Activated naive CD8-positive, alpha-beta T cell treated with anti-CD3 and anti-CD28 coated beads, Interleukin-2, amount 50 U/mL, for 24 hours (primary cell): ENCODE measurements at regions not wholly inside any gene's neighbourhood (a gene's known extent, or its start where the extent isn't known, plus 50 kb on each side); places are given as distances from the start of the nearest gene placed in this dataset.
"Not testable (repeated sequence)": the region's sequence is repeated elsewhere in the genome, so short reads cannot be mapped to it uniquely, and the experiment has no call there.

ENCODE experiments used
- ATAC-seq: fragments of 150-1000 bp; cut with Tn5 transposase; one replicate; pipeline ENCODE4 v1.10.0; 2021
- DNase-seq: peaks from one replicate; pipeline ENCODE4 v3.0.0; 2021
- H3K27ac Mint-ChIP-seq: one replicate; pipeline ENCODE4 v1.8.0; 2021; ENCODE audit warnings: mild to moderate bottlenecking, mixed read lengths
- H3K27me3 Mint-ChIP-seq: one replicate; pipeline ENCODE4 v1.8.0; 2021; ENCODE audit warnings: mixed read lengths
- H3K36me3 Mint-ChIP-seq: one replicate; pipeline ENCODE4 v1.8.0; 2021; ENCODE audit warnings: low read depth, mixed read lengths
- H3K4me1 Mint-ChIP-seq: one replicate; pipeline ENCODE4 v1.8.0; 2021; ENCODE audit warnings: mixed read lengths
- H3K4me3 Mint-ChIP-seq: one replicate; pipeline ENCODE4 v1.8.0; 2021; ENCODE audit warnings: mild to moderate bottlenecking, moderate library complexity, mixed read lengths
- H3K9me3 Mint-ChIP-seq: one replicate; pipeline ENCODE4 v1.8.0; 2021; ENCODE audit warnings: mixed read lengths

- Mint-ChIP-seq H3K4me1 (peaks cover 18% of the 10 kb centered on the region), H3K36me3 (peaks cover 11% of the 10 kb centered on the region), H3K9me3 (peaks cover 18% of the 10 kb centered on the region)
- DNase-seq, H3K27me3 Mint-ChIP-seq, ATAC-seq, H3K4me3 Mint-ChIP-seq, H3K27ac Mint-ChIP-seq: not testable (repeated sequence)
Observed at GRCh38 chr22:38375784-38376183, 58.6 kb upstream of the CSNK1E start.

GRCh38 chr22:38375005-38375404 lies 57.8 kb upstream of the CSNK1E start:
- DNase-seq, H3K4me3 Mint-ChIP-seq, H3K27me3 Mint-ChIP-seq, ATAC-seq, H3K27ac Mint-ChIP-seq: not testable (repeated sequence)
- peaks cover 18% of the 10 kb centered on the region for H3K9me3 Mint-ChIP-seq
- H3K36me3 Mint-ChIP-seq: peaks cover 11% of the 10 kb centered on the region
- peaks cover 18% of the 10 kb centered on the region for H3K4me1 Mint-ChIP-seq

GRCh38 chr22:38374433-38374831 lies 57.2 kb upstream of the CSNK1E start:
- not testable (repeated sequence) for H3K4me3 Mint-ChIP-seq, ATAC-seq, H3K27ac Mint-ChIP-seq, DNase-seq, H3K27me3 Mint-ChIP-seq
- H3K4me1 Mint-ChIP-seq: peaks cover 18% of the 10 kb centered on the region
- peaks cover 18% of the 10 kb centered on the region for H3K9me3 Mint-ChIP-seq
- peaks cover 11% of the 10 kb centered on the region for H3K36me3 Mint-ChIP-seq

GRCh38 chr22:38373783-38374432 lies 56.7 kb upstream of the CSNK1E start:
- not testable (repeated sequence) for H3K4me3 Mint-ChIP-seq, H3K27me3 Mint-ChIP-seq, H3K27ac Mint-ChIP-seq, DNase-seq
- Mint-ChIP-seq H3K4me1 (peaks cover 18% of the 10 kb centered on the region), H3K36me3 (peaks cover 11% of the 10 kb centered on the region), H3K9me3 (peaks cover 18% of the 10 kb centered on the region)
- peak; percentile 54 for ATAC-seq

GRCh38 chr22:38372665-38373064 lies 55.4 kb upstream of the CSNK1E start:
- H3K9me3 Mint-ChIP-seq: peaks cover 18% of the 10 kb centered on the region
- not testable (repeated sequence) for H3K4me3 Mint-ChIP-seq, ATAC-seq, H3K27me3 Mint-ChIP-seq, H3K36me3 Mint-ChIP-seq, H3K27ac Mint-ChIP-seq, DNase-seq
- H3K4me1 Mint-ChIP-seq: peaks cover 18% of the 10 kb centered on the region

- H3K36me3 Mint-ChIP-seq, ATAC-seq, H3K27ac Mint-ChIP-seq, DNase-seq, H3K4me3 Mint-ChIP-seq, H3K27me3 Mint-ChIP-seq: not testable (repeated sequence)
- Mint-ChIP-seq H3K4me1 (peaks cover 14% of the 10 kb centered on the region), H3K9me3 (peaks cover 18% of the 10 kb centered on the region)
Observed at GRCh38 chr22:38370490-38370889, 53.3 kb upstream of the CSNK1E start.

GRCh38 chr22:38369132-38369531 lies 51.9 kb upstream of the CSNK1E start:
- not testable (repeated sequence) for H3K27ac Mint-ChIP-seq, DNase-seq, ATAC-seq, H3K4me3 Mint-ChIP-seq, H3K27me3 Mint-ChIP-seq, H3K36me3 Mint-ChIP-seq, H3K4me1 Mint-ChIP-seq
- H3K9me3 Mint-ChIP-seq: peaks cover 18% of the 10 kb centered on the region
